ENCODE measurements at regions not wholly inside any gene's neighbourhood (a gene's known extent, or its start where the extent isn't known, plus 50 kb on each side); places are given as distances from the start of the nearest gene placed in this dataset.

GRCh38 chr2:144082327-144082726, 437.6 kb downstream of the ZEB2 start (continued):
- no peak for TF ChIP-seq ZNF280A (IDR thresholded peaks at IDR 0.05; ENCODE audit: low read depth, partially characterized antibody)
- no peak for TF ChIP-seq PHTF2 (CRISPR knock-in tag; IDR thresholded peaks at IDR 0.05)
- no peak for TF ChIP-seq ARID2 (IDR thresholded peaks at IDR 0.05)
- no peak for TF ChIP-seq STAT5B (CRISPR knock-in tag; IDR thresholded peaks at IDR 0.05)
- TF ChIP-seq ATF2 (CRISPR knock-in tag; IDR thresholded peaks at IDR 0.05) = no peak
- no peak for TF ChIP-seq SMARCA5 (IDR thresholded peaks at IDR 0.05)
- no peak for TF ChIP-seq TCF7L2 (IDR thresholded peaks at IDR 0.05; ENCODE audit: low read depth, low read length)
- TF ChIP-seq FOXK2 (conservative IDR thresholded peaks at IDR 0.05 in 1 of 2, IDR thresholded peaks at IDR 0.05 in 1 of 2; ENCODE audit: low read depth in 2 of 2) = no peak
- no peak for TF ChIP-seq JUN (IDR thresholded peaks at IDR 0.05; ENCODE audit: borderline replicate concordance, low read depth, low read length)
- TF ChIP-seq JUN (CRISPR knock-in tag; IDR thresholded peaks at IDR 0.05; ENCODE audit: borderline replicate concordance) = no peak
- TF ChIP-seq UBTF (IDR thresholded peaks at IDR 0.05; ENCODE audit: borderline replicate concordance in 1 of 2, low read depth in 2 of 2, low read length in 2 of 2) = no peak
- no peak for TF ChIP-seq REST (IDR thresholded peaks at IDR 0.05; ENCODE audit: borderline replicate concordance)
- TF ChIP-seq REST (CRISPR knock-in tag; IDR thresholded peaks at IDR 0.05; ENCODE audit: low read depth) = no peak
- TF ChIP-seq MED1 (CRISPR knock-in tag; IDR thresholded peaks at IDR 0.05; ENCODE audit: borderline replicate concordance) = no peak
- no peak for TF ChIP-seq MYC (IDR thresholded peaks at IDR 0.05; ENCODE audit: low read depth, low read length)
- TF ChIP-seq MYC (CRISPR knock-in tag; IDR thresholded peaks at IDR 0.05; ENCODE audit: borderline replicate concordance, low read depth) = no peak
